Trophoblast cell (in vitro differentiated cells and primary cell): ENCODE measurements at regions not wholly inside any gene's neighbourhood (a gene's known extent, or its start where the extent isn't known, plus 50 kb on each side); places are given as distances from the start of the nearest gene placed in this dataset.
"Not testable (repeated sequence)": the region's sequence is repeated elsewhere in the genome, so short reads cannot be mapped to it uniquely, and the experiment has no call there.

Experiments
- DNase-seq, 2 donors: peaks; one replicate each; pipeline ENCODE4 v3.0.0-alpha.2; 2016
- H2AFZ ChIP-seq: 2 replicates; pipeline ENCODE4 v1.6.1; 2013; ENCODE audit warnings: low read length, moderate library complexity, mild to moderate bottlenecking; ENCODE audit not compliant: insufficient read depth, poor library complexity
- H2AK5ac ChIP-seq: 2 replicates; pipeline ENCODE4 v1.6.1; 2013; ENCODE audit warnings: mild to moderate bottlenecking, low read length
- H2BK120ac ChIP-seq: 2 replicates; pipeline ENCODE4 v1.6.1; 2013; ENCODE audit warnings: low read length, mild to moderate bottlenecking, moderate library complexity; ENCODE audit not compliant: insufficient read depth, poor library complexity
- H2BK12ac ChIP-seq: 2 replicates; pipeline ENCODE4 v1.6.1; 2013; ENCODE audit warnings: mild to moderate bottlenecking, low read length, moderate library complexity
- H2BK5ac ChIP-seq: 2 replicates; pipeline ENCODE4 v1.6.1; 2013; ENCODE audit warnings: low read length, low read depth, moderate library complexity, mild to moderate bottlenecking; ENCODE audit not compliant: poor library complexity
- H3K14ac ChIP-seq: 2 replicates; pipeline ENCODE4 v1.6.1; 2013; ENCODE audit warnings: mild to moderate bottlenecking, low read length
- H3K18ac ChIP-seq: 2 replicates; pipeline ENCODE4 v1.6.1; 2013; ENCODE audit warnings: mild to moderate bottlenecking, low read length
- H3K23ac ChIP-seq: 2 replicates; pipeline ENCODE4 v1.6.1; 2013; ENCODE audit warnings: low read length
- H3K27ac ChIP-seq: 2 replicates; pipeline ENCODE4 v1.5.1; 2013; ENCODE audit warnings: low read depth, mild to moderate bottlenecking, inconsistent platforms, low read length, moderate library complexity
- H3K27me3 ChIP-seq: 2 replicates; pipeline ENCODE4 v1.6.1; 2013; ENCODE audit warnings: inconsistent platforms, mild to moderate bottlenecking, low read length, moderate library complexity; ENCODE audit not compliant: insufficient read depth
- H3K36me3 ChIP-seq, 2 experiments: 1 replicate in 1 of 2; 2 replicates in 1 of 2; pipeline ENCODE4 v1.6.1; 2013; ENCODE audit warnings: low read length in 2 of 2, mild to moderate bottlenecking in 2 of 2, moderate library complexity in 1 of 2; ENCODE audit not compliant: insufficient read depth in 2 of 2, control insufficient read depth in 1 of 2
- H3K4ac ChIP-seq: 2 replicates; pipeline ENCODE4 v1.6.1; 2013; ENCODE audit warnings: low read depth, mild to moderate bottlenecking, low read length, moderate library complexity
- H3K4me1 ChIP-seq, 2 experiments: 1 replicate in 1 of 2; 2 replicates in 1 of 2; pipeline ENCODE4 v1.6.1; 2013; ENCODE audit warnings: low read length in 2 of 2, mild to moderate bottlenecking in 2 of 2, moderate library complexity in 1 of 2; ENCODE audit not compliant: insufficient read depth in 2 of 2, control insufficient read depth in 1 of 2
- H3K4me2 ChIP-seq: 2 replicates; pipeline ENCODE4 v1.6.1; 2013; ENCODE audit warnings: inconsistent platforms, mild to moderate bottlenecking, low read length, moderate library complexity
- H3K4me3 ChIP-seq: 2 replicates; pipeline ENCODE4 v1.5.1; 2013; ENCODE audit warnings: mild to moderate bottlenecking, low read depth, low read length, inconsistent platforms
- H3K79me1 ChIP-seq: one replicate; pipeline ENCODE4 v1.6.1; 2013; ENCODE audit warnings: low read length
- H3K79me2 ChIP-seq: 2 replicates; pipeline ENCODE4 v1.6.1; 2013; ENCODE audit warnings: low read length, mild to moderate bottlenecking; ENCODE audit not compliant: control insufficient read depth, insufficient read depth, poor library complexity
- H3K9ac ChIP-seq: 2 replicates; pipeline ENCODE4 v1.6.1; 2013; ENCODE audit warnings: mild to moderate bottlenecking, low read length
- H3K9me3 ChIP-seq: 2 replicates; pipeline ENCODE4 v1.6.1; 2013; ENCODE audit warnings: low read depth, mild to moderate bottlenecking, control low read depth, inconsistent platforms, low read length; ENCODE audit not compliant: insufficient read depth
- H4K12ac ChIP-seq: 2 replicates; pipeline ENCODE4 v1.6.1; 2013; ENCODE audit warnings: low read depth, mild to moderate bottlenecking, low read length, moderate library complexity
- H4K8ac ChIP-seq: 2 replicates; pipeline ENCODE4 v1.6.1; 2013; ENCODE audit warnings: low read depth, mild to moderate bottlenecking, low read length, moderate library complexity
- H4K91ac ChIP-seq: one replicate; pipeline ENCODE4 v1.6.1; 2013; ENCODE audit warnings: low read depth, mild to moderate bottlenecking, low read length, moderate library complexity
- WGBS: extraction: QIAGEN DNeasy Blood & Tissue Kit; methylation state at CpG from one replicate; pipeline ENCODE4 v1.1.7; 2013; ENCODE audit warnings: missing lambda C conversion rate; ENCODE audit not compliant: insufficient read length, insufficient coverage; ENCODE audit errors: extremely low coverage; 5-methylcytosine and 5-hydroxymethylcytosine counted together

- not testable (repeated sequence) for H3K4ac ChIP-seq, H3K4me3 ChIP-seq, H3K23ac ChIP-seq, H2BK12ac ChIP-seq, H3K9me3 ChIP-seq, H2BK120ac ChIP-seq, H4K12ac ChIP-seq, H3K18ac ChIP-seq, H3K14ac ChIP-seq, H3K4me2 ChIP-seq, H3K9ac ChIP-seq, H2AFZ ChIP-seq, H2BK5ac ChIP-seq, H3K79me1 ChIP-seq, H3K27ac ChIP-seq, DNase-seq, H4K8ac ChIP-seq, H3K79me2 ChIP-seq, H3K4me1 ChIP-seq, H4K91ac ChIP-seq, H3K27me3 ChIP-seq, H3K36me3 ChIP-seq, H2AK5ac ChIP-seq
- no CpG with 5 or more reads among the region's 11 CpGs for WGBS
Observed at GRCh38 chr13:24941023-24941713, 154.8 kb upstream of the PABPC3 start.

- Histone ChIP-seq H4K12ac (no peak overlapping the region), H2AFZ (no peak overlapping the region), H3K9ac (no peak overlapping the region), H3K36me3 (no peaks in the 10 kb centered on the region), H3K4ac (no peak overlapping the region), H3K4me1 (peaks cover 0 to 2% of the 10 kb centered on the region in 2 experiments), H2AK5ac (no peak overlapping the region), H2BK5ac (no peak overlapping the region), H3K4me2 (no peak overlapping the region), H4K8ac (no peak overlapping the region), H3K79me2 (no peaks in the 10 kb centered on the region), H3K4me3 (no peak overlapping the region), H3K79me1 (no peaks in the 10 kb centered on the region), H3K23ac (no peak overlapping the region), H3K9me3 (no peaks in the 10 kb centered on the region), H3K27me3 (no peaks in the 10 kb centered on the region), H2BK12ac (no peak overlapping the region), H3K27ac (no peak overlapping the region), H3K18ac (no peak overlapping the region), H3K14ac (no peak overlapping the region), H2BK120ac (no peak overlapping the region), H4K91ac (no peak overlapping the region)
- no peak for DNase-seq
- 100% methylated on average over 1 of the region's 6 CpGs for WGBS
Observed at GRCh38 chr13:24943136-24943535, 152.8 kb upstream of the PABPC3 start.

DNA sequence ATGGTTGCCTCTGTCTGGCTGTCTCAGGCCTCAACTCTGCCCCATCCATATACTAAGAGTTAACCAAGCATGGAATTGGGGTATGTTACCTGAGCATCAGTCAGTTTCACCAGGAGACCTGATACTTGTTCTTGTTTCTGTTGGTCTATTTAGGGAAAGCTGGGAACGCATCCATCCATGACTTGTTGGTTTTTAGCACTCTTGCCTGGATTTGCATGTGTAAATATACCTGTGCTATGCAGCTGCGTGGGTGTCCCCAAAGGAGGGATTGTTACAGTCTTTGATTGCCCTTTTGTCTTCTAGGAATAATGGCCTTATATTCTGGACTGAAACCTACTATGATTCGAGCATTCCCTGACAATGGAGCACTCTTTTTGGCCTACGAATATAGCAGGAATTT is 151.9 kb upstream of the PABPC3 start:
- not testable (repeated sequence) for H3K79me2 ChIP-seq, H4K12ac ChIP-seq, H3K27ac ChIP-seq, H4K8ac ChIP-seq, H3K36me3 ChIP-seq, H2BK5ac ChIP-seq, DNase-seq, H3K4ac ChIP-seq, H2BK120ac ChIP-seq, H3K9me3 ChIP-seq, H2AK5ac ChIP-seq, H3K9ac ChIP-seq, H3K14ac ChIP-seq, H2AFZ ChIP-seq, H4K91ac ChIP-seq, H3K4me2 ChIP-seq, H3K4me1 ChIP-seq, H3K18ac ChIP-seq, H3K27me3 ChIP-seq, H3K79me1 ChIP-seq, H3K23ac ChIP-seq, H3K4me3 ChIP-seq, H2BK12ac ChIP-seq
- no CpG with 5 or more reads among the region's 4 CpGs for WGBS

GRCh38 chr13:24948977-24949376 is 147.0 kb upstream of the PABPC3 start:
- not testable (repeated sequence) for H3K4me2 ChIP-seq, H3K27ac ChIP-seq, H3K4me1 ChIP-seq, H2AFZ ChIP-seq, H3K9me3 ChIP-seq, H4K8ac ChIP-seq, H4K91ac ChIP-seq, H2BK5ac ChIP-seq, H2BK120ac ChIP-seq, H3K27me3 ChIP-seq, H4K12ac ChIP-seq, H3K79me1 ChIP-seq, DNase-seq, H2BK12ac ChIP-seq, H3K79me2 ChIP-seq, H3K4me3 ChIP-seq, H3K23ac ChIP-seq, H3K14ac ChIP-seq, H3K18ac ChIP-seq, H3K36me3 ChIP-seq, H3K4ac ChIP-seq, H2AK5ac ChIP-seq, H3K9ac ChIP-seq
- WGBS = no CpG with 5 or more reads among the region's 2 CpGs
